Vagina (tissue), 2 donors: ENCODE measurements at regions not wholly inside any gene's neighbourhood (a gene's known extent, or its start where the extent isn't known, plus 50 kb on each side); places are given as distances from the start of the nearest gene placed in this dataset.

Source experiments
- DNase-seq, 2 donors: peaks; one replicate each; pipeline ENCODE4 v3.0.0-alpha.2; 2017; ENCODE audit errors: extremely low spot score in 2 of 2
- H3K27ac ChIP-seq: fragments of 200-600 bp; sonication (generic); one replicate; pipeline ENCODE4 v1.5.1; 2019
- H3K27me3 ChIP-seq: fragments of 200-600 bp; sonication (generic); one replicate; pipeline ENCODE4 v1.5.1; 2019
- H3K36me3 ChIP-seq, 2 donors: fragments of 200-600 bp; sonication (generic); one replicate each; pipeline ENCODE4 v1.5.1; 2017 to 2019
- H3K4me1 ChIP-seq: fragments of 200-600 bp; sonication (generic); one replicate; pipeline ENCODE4 v1.5.1; 2019
- H3K4me3 ChIP-seq, 2 donors: fragments of 200-600 bp; sonication (generic); 1 replicate in 1 of 2; 2 replicates in 1 of 2; pipeline ENCODE4 v1.5.1; 2016 to 2019
- H3K9me3 ChIP-seq: fragments of 200-600 bp; sonication (generic); one replicate; pipeline ENCODE4 v1.5.1; 2019
- POLR2A ChIP-seq, 2 donors: fragments of 450-650 bp; IDR thresholded peaks; one replicate each; pipeline ENCODE4 v1.6.1; 2017; ENCODE audit warnings: antibody characterized with exemption in 2 of 2, mild to moderate bottlenecking in 2 of 2, moderate library complexity in 2 of 2
- POLR2AphosphoS5 ChIP-seq, 2 donors: sonication (generic); formaldehyde crosslinking; IDR thresholded peaks; one replicate each; pipeline ENCODE4 v1.9.0; 2017; ENCODE audit warnings: antibody characterized with exemption in 2 of 2, mild to moderate bottlenecking in 2 of 2, low read depth in 1 of 2; ENCODE audit not compliant: insufficient read depth in 1 of 2
- intact Hi-C: fragments of 100-400 bp; cut with DNase I; formaldehyde crosslinking; loops from one replicate; pipeline ENCODE4 v1.15.1; 2023
- TF ChIP-seq, protein P1 (sequence below), 3 experiments: fragments of 450-650 bp in 2 of 3; fragments of 200-600 bp in 1 of 3; sonication (generic) in 1 of 3; IDR thresholded peaks; one replicate each; pipeline ENCODE4 v1.5.1; 2017 to 2019; ENCODE audit warnings: antibody characterized with exemption in 3 of 3, mild to moderate bottlenecking in 2 of 3, moderate library complexity in 2 of 3

DNA sequence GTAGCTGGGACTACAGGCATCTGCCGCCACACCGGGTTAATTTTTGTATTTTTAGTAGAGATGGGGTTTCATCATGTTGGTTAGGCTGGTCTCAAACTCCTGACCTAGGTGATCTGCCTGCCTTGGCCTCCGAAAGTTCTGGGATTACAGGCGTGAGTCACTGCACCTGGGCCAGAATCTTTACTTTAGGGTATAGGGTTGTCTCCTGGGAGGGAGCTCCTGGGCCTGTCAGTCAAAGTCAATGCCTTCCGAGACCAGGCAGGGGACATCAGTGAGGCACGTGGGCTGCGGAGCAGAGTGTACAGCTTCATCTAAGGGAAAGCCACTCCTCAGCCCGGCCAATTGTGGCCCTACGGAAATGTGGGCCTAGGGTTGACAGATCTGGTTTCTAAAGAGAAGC, 108.6 kb downstream of the FGF18 start:
- no peaks in the 10 kb centered on the region for H3K9me3 ChIP-seq
- no peak overlapping the region for H3K4me3 ChIP-seq
- no peaks in the 10 kb centered on the region for H3K36me3 ChIP-seq
- no peak overlapping the region for H3K27ac ChIP-seq
- H3K27me3 ChIP-seq, result no peaks in the 10 kb centered on the region
- intact Hi-C loops, result no loop called here
- TF ChIP-seq, protein P1, sequence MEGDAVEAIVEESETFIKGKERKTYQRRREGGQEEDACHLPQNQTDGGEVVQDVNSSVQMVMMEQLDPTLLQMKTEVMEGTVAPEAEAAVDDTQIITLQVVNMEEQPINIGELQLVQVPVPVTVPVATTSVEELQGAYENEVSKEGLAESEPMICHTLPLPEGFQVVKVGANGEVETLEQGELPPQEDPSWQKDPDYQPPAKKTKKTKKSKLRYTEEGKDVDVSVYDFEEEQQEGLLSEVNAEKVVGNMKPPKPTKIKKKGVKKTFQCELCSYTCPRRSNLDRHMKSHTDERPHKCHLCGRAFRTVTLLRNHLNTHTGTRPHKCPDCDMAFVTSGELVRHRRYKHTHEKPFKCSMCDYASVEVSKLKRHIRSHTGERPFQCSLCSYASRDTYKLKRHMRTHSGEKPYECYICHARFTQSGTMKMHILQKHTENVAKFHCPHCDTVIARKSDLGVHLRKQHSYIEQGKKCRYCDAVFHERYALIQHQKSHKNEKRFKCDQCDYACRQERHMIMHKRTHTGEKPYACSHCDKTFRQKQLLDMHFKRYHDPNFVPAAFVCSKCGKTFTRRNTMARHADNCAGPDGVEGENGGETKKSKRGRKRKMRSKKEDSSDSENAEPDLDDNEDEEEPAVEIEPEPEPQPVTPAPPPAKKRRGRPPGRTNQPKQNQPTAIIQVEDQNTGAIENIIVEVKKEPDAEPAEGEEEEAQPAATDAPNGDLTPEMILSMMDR (IDR thresholded peaks at IDR 0.05), result no peak
- TF ChIP-seq POLR2AphosphoS5 (IDR thresholded peaks at IDR 0.05; ENCODE audit: insufficient read depth in 1 of 2, low read depth in 1 of 2) (no peak), POLR2A (IDR thresholded peaks at IDR 0.05) (no peak)
- DNase-seq, result no peak
- peaks cover 13% of the 10 kb centered on the region for H3K4me1 ChIP-seq

DNA sequence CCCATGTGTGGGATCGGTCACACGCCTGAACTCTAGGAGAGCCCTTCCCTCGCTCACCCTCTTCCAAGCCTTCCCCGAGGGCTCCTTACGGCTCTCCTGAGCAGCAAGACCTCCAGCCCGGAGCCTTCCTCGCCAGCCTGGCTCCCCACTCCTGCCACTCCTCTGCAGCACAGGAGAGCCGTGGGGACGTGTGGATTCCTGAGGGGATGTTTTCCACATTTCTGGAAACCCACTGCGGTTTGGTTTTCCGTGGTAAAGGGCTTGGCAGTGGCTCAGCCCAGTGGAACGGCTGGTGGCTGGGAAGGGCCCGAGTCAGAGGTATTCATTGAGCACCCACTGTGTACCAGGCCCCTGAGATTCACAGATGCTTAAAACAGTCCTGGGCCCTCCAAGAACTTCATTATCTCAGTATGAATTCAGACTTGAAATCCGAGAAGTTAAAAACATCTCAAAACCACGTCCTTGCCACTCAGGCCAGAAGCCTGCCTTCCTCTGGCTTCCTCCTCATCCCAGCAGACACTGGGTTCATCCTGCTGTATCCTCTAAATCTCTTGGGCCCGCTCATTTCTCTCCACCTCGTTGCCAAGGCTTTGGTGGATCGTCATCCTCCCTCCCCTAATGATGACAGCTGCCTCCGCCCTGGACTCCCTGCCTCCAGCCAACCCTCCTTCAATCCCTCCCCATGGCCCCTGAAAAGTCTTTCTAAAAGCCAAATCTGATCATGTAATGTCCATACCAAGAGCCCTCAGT, 109.6 kb downstream of the FGF18 start:
- H3K9me3 ChIP-seq, result no peaks in the 10 kb centered on the region
- TF ChIP-seq POLR2A (IDR thresholded peaks at IDR 0.05), result no peak
- DNase-seq, result no peak
- H3K27ac ChIP-seq, result no peak overlapping the region
- H3K27me3 ChIP-seq, result no peaks in the 10 kb centered on the region
- no peak overlapping the region for H3K4me3 ChIP-seq
- H3K4me1 ChIP-seq, result peaks cover 13% of the 10 kb centered on the region
- H3K36me3 ChIP-seq, result no peaks in the 10 kb centered on the region
- intact Hi-C loops, result no loop called here

DNA sequence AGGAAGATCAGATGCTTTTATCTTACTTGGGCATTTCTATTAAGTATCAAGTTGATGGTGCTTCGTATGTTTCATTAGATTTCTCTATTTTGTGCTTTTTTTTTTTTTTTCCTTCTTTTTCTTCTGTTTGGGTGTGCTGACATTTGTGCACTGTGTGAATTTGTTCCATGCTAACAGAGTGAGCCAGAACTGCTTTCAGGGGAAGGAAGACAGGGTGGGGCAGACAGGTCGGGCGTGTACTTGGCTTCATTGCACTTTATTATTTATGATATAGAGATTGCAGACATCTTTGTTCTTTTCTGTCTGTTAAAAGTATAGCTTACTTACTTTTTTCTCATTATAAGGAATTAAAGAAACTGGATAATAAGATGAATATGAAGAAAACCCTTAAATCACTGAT, 112.2 kb downstream of the FGF18 start:
- Histone ChIP-seq H3K4me1 (no peaks in the 10 kb centered on the region), H3K36me3 (no peaks in the 10 kb centered on the region), H3K4me3 (no peak overlapping the region), H3K9me3 (no peaks in the 10 kb centered on the region), H3K27me3 (no peaks in the 10 kb centered on the region), H3K27ac (no peak overlapping the region)
- TF ChIP-seq, protein P1 (IDR thresholded peaks at IDR 0.05), result no peak
- no peak for TF ChIP-seq POLR2A (IDR thresholded peaks at IDR 0.05)
- no peak for TF ChIP-seq POLR2AphosphoS5 (IDR thresholded peaks at IDR 0.05; ENCODE audit: insufficient read depth in 1 of 2, low read depth in 1 of 2)
- no peak for DNase-seq
- intact Hi-C loops, result no loop called here

DNA sequence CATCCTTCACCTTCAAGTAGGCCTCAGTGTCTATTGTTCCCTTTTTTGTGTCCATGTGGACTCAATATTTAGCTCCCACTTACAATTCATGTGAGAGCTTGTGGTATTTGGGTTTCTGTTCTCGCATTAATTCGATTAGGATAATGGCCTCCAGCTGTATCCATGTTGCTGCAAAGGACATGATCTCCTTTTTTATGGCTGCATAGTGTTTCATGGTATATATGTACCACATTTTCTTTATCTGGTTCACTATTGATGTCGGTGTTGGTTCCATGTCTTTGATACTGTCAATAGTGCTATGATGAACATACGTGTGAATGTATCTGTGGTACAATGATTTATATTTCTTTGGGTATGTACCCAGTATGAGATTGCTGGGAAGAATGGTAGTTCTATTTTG, 113.7 kb downstream of the FGF18 start:
- Histone ChIP-seq H3K27ac (no peak overlapping the region), H3K9me3 (no peaks in the 10 kb centered on the region), H3K36me3 (no peaks in the 10 kb centered on the region), H3K4me3 (no peak overlapping the region), H3K27me3 (no peaks in the 10 kb centered on the region), H3K4me1 (no peaks in the 10 kb centered on the region)
- no peak for DNase-seq
- TF ChIP-seq POLR2AphosphoS5 (IDR thresholded peaks at IDR 0.05; ENCODE audit: insufficient read depth in 1 of 2, low read depth in 1 of 2), result no peak
- TF ChIP-seq, protein P1 (IDR thresholded peaks at IDR 0.05), result no peak
- TF ChIP-seq POLR2A (IDR thresholded peaks at IDR 0.05), result no peak
- intact Hi-C loops, result no loop called here

DNA sequence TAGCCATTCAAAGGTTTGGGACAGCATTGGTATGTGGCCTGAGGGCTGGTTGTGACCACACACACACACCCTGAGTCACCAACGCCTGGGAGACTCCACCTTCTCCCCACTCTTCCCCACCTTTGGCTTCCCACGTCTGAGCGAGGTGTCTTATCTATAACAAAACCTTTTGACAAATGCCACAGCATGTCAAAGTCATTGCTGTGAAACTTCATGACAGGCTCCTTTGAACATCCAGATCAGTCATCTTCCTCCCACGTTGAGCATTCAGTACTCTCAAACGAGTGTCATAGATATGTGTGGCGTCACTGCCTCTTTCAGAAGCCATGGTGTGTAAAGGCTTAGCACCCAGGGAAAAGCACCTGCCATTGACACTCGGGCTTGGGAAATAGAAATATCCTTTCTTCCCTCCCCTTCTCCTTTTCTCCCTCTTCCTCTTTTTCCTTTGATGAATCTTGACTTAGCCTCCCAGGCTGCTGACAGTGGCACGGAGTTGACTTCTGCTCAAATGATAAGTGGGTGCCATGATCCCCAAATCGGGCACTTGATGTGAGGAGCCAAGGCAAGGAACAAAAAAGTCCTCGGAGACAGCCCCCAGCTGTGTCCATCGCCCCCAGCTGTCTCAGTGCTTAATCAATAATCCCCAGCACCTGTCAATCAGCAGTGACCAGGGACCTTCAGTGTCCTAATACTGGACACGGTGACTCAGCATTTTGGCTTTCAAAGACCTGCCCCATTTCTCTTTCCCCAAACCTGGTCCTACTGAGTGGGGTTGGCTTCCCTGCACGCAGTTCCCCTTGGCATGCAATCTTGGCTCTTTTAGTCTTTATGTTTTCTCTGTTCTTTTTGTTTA, 114.8 kb downstream of the FGF18 start:
- no peak for DNase-seq
- intact Hi-C loops, result no loop called here
- H3K27ac ChIP-seq, result no peak overlapping the region
- H3K9me3 ChIP-seq, result no peaks in the 10 kb centered on the region
- no peaks in the 10 kb centered on the region for H3K4me1 ChIP-seq
- H3K36me3 ChIP-seq, result no peaks in the 10 kb centered on the region
- H3K4me3 ChIP-seq, result no peak overlapping the region
- TF ChIP-seq POLR2A (IDR thresholded peaks at IDR 0.05), result no peak
- TF ChIP-seq, protein P1 (IDR thresholded peaks at IDR 0.05), result no peak
- no peak for TF ChIP-seq POLR2AphosphoS5 (IDR thresholded peaks at IDR 0.05; ENCODE audit: insufficient read depth in 1 of 2, low read depth in 1 of 2)
- no peaks in the 10 kb centered on the region for H3K27me3 ChIP-seq
